Parathyroid adenoma (tissue), 2 donors: ENCODE measurements at regions not wholly inside any gene's neighbourhood (a gene's known extent, or its start where the extent isn't known, plus 50 kb on each side); places are given as distances from the start of the nearest gene placed in this dataset.

Source experiments
- H2AFZ ChIP-seq: fragments of 300-600 bp; sonication (generic); one replicate; pipeline ENCODE4 v1.7.0; 2017; ENCODE audit warnings: antibody characterized with exemption, mild to moderate bottlenecking
- H3K27ac ChIP-seq: fragments of 300-600 bp; sonication (generic); one replicate; pipeline ENCODE4 v1.7.0; 2017
- H3K27me3 ChIP-seq: fragments of 300-600 bp; sonication (generic); one replicate; pipeline ENCODE4 v1.7.0; 2017; ENCODE audit warnings: low read length; ENCODE audit not compliant: control insufficient read depth, insufficient read depth
- H3K36me3 ChIP-seq: fragments of 300-600 bp; sonication (generic); one replicate; pipeline ENCODE4 v1.7.0; 2017; ENCODE audit warnings: low read length; ENCODE audit not compliant: control insufficient read depth, insufficient read depth
- H3K4me1 ChIP-seq: fragments of 300-600 bp; sonication (generic); one replicate; pipeline ENCODE4 v1.7.0; 2017; ENCODE audit warnings: control low read depth
- H3K4me2 ChIP-seq: fragments of 300-600 bp; sonication (generic); one replicate; pipeline ENCODE4 v1.7.0; 2017; ENCODE audit warnings: low read length
- H3K4me3 ChIP-seq: fragments of 300-600 bp; sonication (generic); one replicate; pipeline ENCODE4 v1.7.0; 2017; ENCODE audit warnings: low read depth, low read length
- H3K79me2 ChIP-seq: fragments of 300-600 bp; sonication (generic); one replicate; pipeline ENCODE4 v1.7.0; 2017; ENCODE audit warnings: control low read depth
- H3K9ac ChIP-seq: fragments of 300-600 bp; sonication (generic); one replicate; pipeline ENCODE4 v1.7.0; 2017; ENCODE audit warnings: mild to moderate bottlenecking
- H3K9me3 ChIP-seq: fragments of 300-600 bp; sonication (generic); one replicate; pipeline ENCODE4 v1.7.0; 2017; ENCODE audit warnings: low read length; ENCODE audit not compliant: control insufficient read depth
- TF ChIP-seq, protein P1 (sequence below): fragments of 300-600 bp; sonication (generic); IDR thresholded peaks from one replicate; pipeline ENCODE4 v1.7.0; 2017; ENCODE audit warnings: antibody characterized with exemption, mild to moderate bottlenecking
- donor health status: primary hyperparathyroidism.

DNA sequence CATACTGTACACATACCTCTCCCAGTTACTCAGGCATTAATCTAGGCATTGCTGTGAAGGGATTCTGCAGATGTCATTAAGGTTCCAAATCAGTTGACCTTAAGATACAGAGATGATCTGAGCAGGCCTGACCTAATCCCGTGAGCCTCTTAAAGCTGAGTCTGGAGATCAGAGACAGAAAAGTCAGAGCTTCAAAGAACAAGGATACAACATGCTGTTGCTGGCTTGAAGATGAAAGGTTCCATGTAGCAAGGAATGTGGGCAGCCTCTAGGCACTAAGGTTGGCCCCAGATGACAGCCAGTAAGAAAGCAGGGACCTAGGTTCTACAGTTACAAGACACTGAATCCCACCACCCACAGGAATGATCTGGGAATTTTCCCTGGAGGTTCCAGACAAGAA, 81.1 kb downstream of the MAP1LC3B2 start:
- Histone ChIP-seq H3K4me2 (no peak overlapping the region), H3K79me2 (no peaks in the 10 kb centered on the region), H3K36me3 (no peaks in the 10 kb centered on the region), H3K9me3 (no peaks in the 10 kb centered on the region), H3K27ac (no peak overlapping the region), H2AFZ (no peak overlapping the region), H3K4me3 (no peak overlapping the region), H3K9ac (no peak overlapping the region), H3K27me3 (no peaks in the 10 kb centered on the region), H3K4me1 (no peaks in the 10 kb centered on the region)
- TF ChIP-seq, protein P1, sequence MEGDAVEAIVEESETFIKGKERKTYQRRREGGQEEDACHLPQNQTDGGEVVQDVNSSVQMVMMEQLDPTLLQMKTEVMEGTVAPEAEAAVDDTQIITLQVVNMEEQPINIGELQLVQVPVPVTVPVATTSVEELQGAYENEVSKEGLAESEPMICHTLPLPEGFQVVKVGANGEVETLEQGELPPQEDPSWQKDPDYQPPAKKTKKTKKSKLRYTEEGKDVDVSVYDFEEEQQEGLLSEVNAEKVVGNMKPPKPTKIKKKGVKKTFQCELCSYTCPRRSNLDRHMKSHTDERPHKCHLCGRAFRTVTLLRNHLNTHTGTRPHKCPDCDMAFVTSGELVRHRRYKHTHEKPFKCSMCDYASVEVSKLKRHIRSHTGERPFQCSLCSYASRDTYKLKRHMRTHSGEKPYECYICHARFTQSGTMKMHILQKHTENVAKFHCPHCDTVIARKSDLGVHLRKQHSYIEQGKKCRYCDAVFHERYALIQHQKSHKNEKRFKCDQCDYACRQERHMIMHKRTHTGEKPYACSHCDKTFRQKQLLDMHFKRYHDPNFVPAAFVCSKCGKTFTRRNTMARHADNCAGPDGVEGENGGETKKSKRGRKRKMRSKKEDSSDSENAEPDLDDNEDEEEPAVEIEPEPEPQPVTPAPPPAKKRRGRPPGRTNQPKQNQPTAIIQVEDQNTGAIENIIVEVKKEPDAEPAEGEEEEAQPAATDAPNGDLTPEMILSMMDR = no peak

DNA sequence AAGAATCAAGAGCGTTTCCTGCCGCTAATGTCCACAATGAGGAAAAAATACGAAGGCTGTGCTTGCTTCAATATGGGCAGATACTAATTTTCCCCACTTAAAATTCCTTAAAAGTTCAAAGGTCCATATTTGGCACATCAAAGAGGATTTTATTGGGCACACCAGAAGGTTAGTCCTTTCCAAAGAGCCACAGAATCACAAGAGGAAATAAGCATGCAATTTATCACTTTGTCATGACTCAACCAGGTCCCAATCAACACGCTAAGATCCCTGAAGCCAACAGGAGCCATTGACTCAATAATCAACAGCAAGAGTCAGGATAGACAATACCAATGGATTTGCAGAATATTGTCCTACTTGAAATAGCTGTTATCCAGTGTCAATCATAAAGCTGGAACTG, 80.6 kb downstream of the MAP1LC3B2 start:
- Histone ChIP-seq H3K4me3 (no peak overlapping the region), H3K4me2 (no peak overlapping the region), H2AFZ (no peak overlapping the region), H3K27me3 (no peaks in the 10 kb centered on the region), H3K4me1 (no peaks in the 10 kb centered on the region), H3K79me2 (no peaks in the 10 kb centered on the region), H3K9ac (no peak overlapping the region), H3K27ac (no peak overlapping the region), H3K36me3 (no peaks in the 10 kb centered on the region), H3K9me3 (no peaks in the 10 kb centered on the region)
- TF ChIP-seq, protein P1 = no peak

DNA sequence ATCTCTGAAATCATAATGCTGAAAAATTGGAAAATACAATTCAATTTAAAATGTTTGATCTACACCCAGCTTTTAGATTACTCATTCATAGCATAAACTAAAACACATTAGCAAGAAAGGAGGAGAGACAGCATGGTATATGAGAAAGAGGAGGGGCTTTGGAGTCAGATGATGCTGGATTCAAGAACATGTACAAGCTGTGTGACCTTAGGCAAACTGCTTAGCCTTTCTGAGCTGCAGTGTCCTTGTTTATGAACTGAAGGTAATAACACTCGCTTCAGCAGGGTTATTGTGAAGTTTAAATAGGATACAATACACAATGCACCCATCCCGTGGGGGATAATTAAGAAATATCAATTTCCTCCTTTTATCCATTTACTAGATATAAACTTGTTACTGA, 79.2 kb downstream of the MAP1LC3B2 start:
- TF ChIP-seq, protein P1 = no peak
- Histone ChIP-seq H3K4me3 (no peak overlapping the region), H3K27ac (no peak overlapping the region)

DNA sequence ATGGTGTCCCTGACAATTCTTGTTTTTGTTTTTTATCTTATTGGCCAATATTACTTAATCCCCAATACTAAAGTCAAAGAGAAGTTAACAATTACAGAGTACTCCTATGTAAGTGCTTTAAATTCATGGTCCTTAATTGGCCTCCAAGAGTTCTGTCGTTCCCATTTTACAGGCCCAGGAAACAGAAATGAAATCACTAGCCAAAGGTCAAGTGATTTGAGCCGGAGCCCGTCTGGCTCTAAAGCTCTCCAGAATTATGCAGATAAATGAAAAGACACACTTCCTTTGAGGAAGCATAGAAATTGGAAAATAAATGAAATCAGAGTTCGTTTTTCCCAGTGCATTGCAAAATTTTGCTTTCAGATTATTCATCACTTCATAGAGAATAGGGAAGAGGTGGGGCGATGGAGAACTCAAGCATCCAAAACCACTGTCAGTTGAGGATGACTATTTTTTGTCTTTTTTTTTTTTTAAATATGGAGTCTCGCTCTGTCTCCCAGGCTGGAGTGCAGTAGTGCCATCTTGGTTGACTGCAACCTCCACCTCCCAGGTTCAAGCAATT, 78.5 kb downstream of the MAP1LC3B2 start:
- no peak overlapping the region for H2AFZ ChIP-seq
- H3K79me2 ChIP-seq = no peaks in the 10 kb centered on the region
- H3K27ac ChIP-seq = no peak overlapping the region
- no peak overlapping the region for H3K4me3 ChIP-seq
- H3K36me3 ChIP-seq = no peaks in the 10 kb centered on the region
- TF ChIP-seq, protein P1 = no peak
- H3K9me3 ChIP-seq = no peaks in the 10 kb centered on the region
- H3K27me3 ChIP-seq = no peaks in the 10 kb centered on the region
- H3K4me2 ChIP-seq = no peak overlapping the region
- no peaks in the 10 kb centered on the region for H3K4me1 ChIP-seq
- H3K9ac ChIP-seq = no peak overlapping the region

More for the DNA sequence above, 79.2 kb downstream of the MAP1LC3B2 start:
- H3K4me2 ChIP-seq = no peak overlapping the region
- no peaks in the 10 kb centered on the region for H3K79me2 ChIP-seq
- H3K4me1 ChIP-seq = no peaks in the 10 kb centered on the region
- no peaks in the 10 kb centered on the region for H3K9me3 ChIP-seq
- H3K36me3 ChIP-seq = no peaks in the 10 kb centered on the region
- no peak overlapping the region for H3K9ac ChIP-seq
- H3K27me3 ChIP-seq = no peaks in the 10 kb centered on the region
- H2AFZ ChIP-seq = no peak overlapping the region
